ELR (cell line): ENCODE measurements at regions not wholly inside any gene's neighbourhood (a gene's known extent, or its start where the extent isn't known, plus 50 kb on each side); places are given as distances from the start of the nearest gene placed in this dataset.
A peak's percentile ranks its signal among the peaks of the same experiment; 100 is the strongest.
"Not testable (repeated sequence)": the region's sequence is repeated elsewhere in the genome, so short reads cannot be mapped to it uniquely, and the experiment has no call there.

Source experiments
- DNase-seq: peaks from one replicate; pipeline ENCODE4 v3.0.0-alpha.2; 2015; ENCODE audit warnings: low read depth

DNA sequence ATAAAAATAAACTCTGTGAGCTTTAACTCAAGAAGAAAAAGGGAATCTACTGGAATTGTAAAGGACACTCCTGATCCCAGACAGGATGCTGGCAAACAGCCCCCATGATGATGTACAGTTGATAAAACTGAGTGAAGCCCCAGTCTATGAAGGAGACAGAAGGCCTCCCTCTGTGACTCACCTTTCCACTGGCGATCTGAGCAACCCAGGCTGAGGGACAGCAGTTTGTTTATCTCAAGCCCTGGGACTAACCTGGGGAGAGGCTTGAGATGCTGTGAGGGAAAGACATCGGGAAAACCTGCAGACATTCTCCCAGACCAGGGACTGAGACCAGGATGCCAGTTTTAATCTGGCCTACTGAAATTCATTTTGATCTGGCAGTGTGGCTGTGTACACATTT, 104.5 kb upstream of the CDH2 start:
- peak; percentile 42 for DNase-seq

GRCh38 chr18:28269750-28270149, 92.8 kb upstream of the CDH2 start:
- DNase-seq: peak; percentile 2

DNA sequence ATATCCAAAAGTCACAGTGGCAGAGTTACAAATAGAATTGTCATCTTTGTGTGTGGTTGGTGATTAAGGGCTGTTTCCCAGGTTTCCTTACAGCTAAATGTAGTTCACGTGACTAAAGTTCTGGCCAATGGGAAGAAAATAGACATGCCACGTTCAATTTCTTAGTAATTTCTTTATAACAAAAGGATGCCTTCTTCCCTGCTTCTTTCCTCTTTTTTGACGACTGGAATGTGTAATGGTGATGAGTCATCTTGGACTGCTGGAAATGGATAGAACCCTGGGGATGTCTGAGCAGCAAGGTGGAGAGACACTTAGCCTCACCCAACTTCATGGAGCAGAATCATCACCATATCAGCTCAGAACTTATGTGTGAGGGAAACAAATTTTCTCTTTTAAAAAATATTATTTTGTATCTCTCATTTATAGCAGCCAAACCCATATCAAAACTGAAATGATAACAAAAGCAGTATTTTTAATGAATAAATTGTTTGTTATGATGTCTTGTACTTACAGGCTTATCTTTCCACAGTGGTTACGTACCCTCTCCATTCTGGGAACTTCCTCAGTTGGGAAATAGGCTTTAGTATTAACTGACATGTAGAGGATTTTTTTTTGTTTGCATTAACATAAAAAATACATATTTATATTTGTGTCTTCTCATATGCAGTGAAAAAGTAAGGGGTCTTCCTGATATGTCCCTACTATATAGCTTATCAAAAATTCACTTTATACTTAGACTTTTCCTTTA, 91.1 kb upstream of the CDH2 start:
- DNase-seq: peak; percentile 84

GRCh38 chr18:28267276-28267675, 90.3 kb upstream of the CDH2 start:
- DNase-seq: peak; percentile 32

GRCh38 chr18:28256166-28256565, 79.2 kb upstream of the CDH2 start:
- peak; percentile 23 for DNase-seq

DNA sequence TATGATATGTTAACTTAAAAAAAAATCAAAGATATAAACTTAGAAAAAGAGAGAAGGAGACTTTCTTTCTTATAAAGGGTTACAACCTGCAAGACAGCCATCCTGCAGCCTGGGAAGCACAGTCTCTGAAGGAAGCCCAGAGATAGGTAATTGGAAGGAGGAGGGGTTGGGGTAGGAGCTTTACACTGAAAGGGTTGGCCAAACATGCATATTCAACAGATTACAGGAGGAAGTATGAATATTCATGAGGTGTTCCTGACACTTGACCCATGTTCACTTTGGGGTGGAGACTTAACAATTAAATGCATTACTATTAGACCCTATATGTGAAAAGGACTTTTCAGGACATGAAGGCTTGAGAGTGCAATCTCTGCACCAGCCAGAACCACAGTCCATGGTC, 71.7 kb upstream of the CDH2 start:
- no peak for DNase-seq

GRCh38 chr18:28240626-28241025, 63.7 kb upstream of the CDH2 start:
- DNase-seq: not testable (repeated sequence)

GRCh38 chr18:28236487-28236886, 59.6 kb upstream of the CDH2 start:
- no peak for DNase-seq
